IMR-90 (cell line): ENCODE measurements at regions not wholly inside any gene's neighbourhood (a gene's known extent, or its start where the extent isn't known, plus 50 kb on each side); places are given as distances from the start of the nearest gene placed in this dataset.

Experiments used
- ATAC-seq: fragments of 200-7000 bp; cut with Tn5 transposase; 2 replicates; pipeline ENCODE4 v1.9.1; 2020; ENCODE audit warnings: low read depth, mild to moderate bottlenecking, moderate library complexity
- BruUV-seq: library from RNA; stranded (reverse); fragments of 400-500 nt; replicated peaks from 2 replicates; lab custom pipeline; 2021; lab: Mats Ljungman, UMichigan
- CTCF ChIA-PET: fragments of 300-600 bp; formaldehyde crosslinking; extraction: SDS; loops from one replicate; lab custom pipeline; 2021; ENCODE audit warnings: antibody characterized with exemption; lab: Yijun Ruan, JAX
- POLR2A ChIA-PET: fragments of 300-600 bp; sonication (Branson Sonifier 250); formaldehyde crosslinking; loops from one replicate; lab custom pipeline; 2022; ENCODE audit warnings: antibody characterized with exemption; ENCODE audit not compliant: unreplicated experiment; lab: Charles Lee
- DNase-seq: peaks from one replicate; pipeline ENCODE4 v3.0.0; 2013
- H2AFZ ChIP-seq: replicated peaks from 2 replicates; pipeline ENCODE3; 2013; ENCODE audit warnings: low read length, mild to moderate bottlenecking; ENCODE audit not compliant: poor library complexity
- H2AK5ac ChIP-seq: 2 replicates; pipeline ENCODE4 v1.6.1; 2013; ENCODE audit warnings: low read depth, low read length, inconsistent platforms
- H2AK9ac ChIP-seq: replicated peaks from 2 replicates; pipeline ENCODE3; 2013; ENCODE audit warnings: mild to moderate bottlenecking, low read depth, low read length, moderate library complexity; ENCODE audit not compliant: poor library complexity
- H2BK120ac ChIP-seq: 2 replicates; pipeline ENCODE4 v1.6.1; 2013; ENCODE audit warnings: low read depth, low read length, inconsistent platforms
- H2BK15ac ChIP-seq: 3 replicates; pipeline ENCODE4 v1.6.1; 2013; ENCODE audit warnings: low read depth, low read length, inconsistent platforms
- H2BK20ac ChIP-seq: 2 replicates; pipeline ENCODE4 v1.6.1; 2013; ENCODE audit warnings: low read depth, mild to moderate bottlenecking, inconsistent platforms, low read length, moderate library complexity
- H2BK5ac ChIP-seq: 2 replicates; pipeline ENCODE4 v1.6.1; 2013; ENCODE audit warnings: mild to moderate bottlenecking, low read depth, low read length, inconsistent platforms; ENCODE audit not compliant: poor library complexity, severe bottlenecking
- H3K14ac ChIP-seq: replicated peaks from 2 replicates; pipeline ENCODE4 v1.6.1; 2013; ENCODE audit warnings: low read depth, low read length, inconsistent platforms
- H3K18ac ChIP-seq: 2 replicates; pipeline ENCODE4 v1.6.1; 2013; ENCODE audit warnings: low read depth, low read length, control low read depth
- H3K23ac ChIP-seq: 2 replicates; pipeline ENCODE4 v1.6.1; 2013; ENCODE audit warnings: low read depth, low read length, inconsistent platforms
- H3K27ac ChIP-seq: 2 replicates; pipeline ENCODE4 v1.5.1; 2013; ENCODE audit warnings: mild to moderate bottlenecking, control low read depth, low read length; ENCODE audit not compliant: insufficient read depth
- H3K27me3 ChIP-seq: 2 replicates; pipeline ENCODE4 v1.6.1; 2013; ENCODE audit warnings: low read length; ENCODE audit not compliant: control insufficient read depth, insufficient read depth
- H3K36me3 ChIP-seq: 2 replicates; pipeline ENCODE4 v1.6.1; 2013; ENCODE audit warnings: low read length, mixed read lengths; ENCODE audit not compliant: control insufficient read depth, insufficient read depth
- H3K4ac ChIP-seq: 2 replicates; pipeline ENCODE4 v1.6.1; 2013; ENCODE audit warnings: low read depth, low read length, inconsistent platforms
- H3K4me1 ChIP-seq: 2 replicates; pipeline ENCODE4 v1.6.1; 2013; ENCODE audit warnings: low read length, mixed read lengths; ENCODE audit not compliant: control insufficient read depth, insufficient read depth
- H3K4me2 ChIP-seq: 2 replicates; pipeline ENCODE4 v1.6.1; 2013; ENCODE audit warnings: low read depth, mild to moderate bottlenecking, control low read depth, low read length, moderate library complexity
- H3K4me3 ChIP-seq: 2 replicates; pipeline ENCODE4 v1.5.1; 2013; ENCODE audit warnings: low read depth, mild to moderate bottlenecking, control low read depth, low read length, moderate library complexity; ENCODE audit not compliant: insufficient read depth
- H3K56ac ChIP-seq: 2 replicates; pipeline ENCODE4 v1.6.1; 2013; ENCODE audit warnings: low read length, inconsistent platforms; ENCODE audit not compliant: insufficient read depth; ENCODE audit errors: extremely low read depth
- H3K79me1 ChIP-seq, 2 experiments: 2 replicates each; pipeline ENCODE4 v1.6.1; 2013; ENCODE audit warnings: low read length in 2 of 2, inconsistent platforms in 1 of 2, low read depth in 1 of 2
- H3K9ac ChIP-seq: 2 replicates; pipeline ENCODE4 v1.6.1; 2013; ENCODE audit warnings: low read depth, low read length, control low read depth
- H3K9me1 ChIP-seq: 2 replicates; pipeline ENCODE4 v1.6.1; 2013; ENCODE audit warnings: low read length, inconsistent platforms; ENCODE audit not compliant: insufficient read depth
- H3K9me3 ChIP-seq: 2 replicates; pipeline ENCODE4 v1.6.1; 2013; ENCODE audit warnings: low read length; ENCODE audit not compliant: control insufficient read depth, insufficient read depth
- H4K20me1 ChIP-seq: 2 replicates; pipeline ENCODE4 v1.6.1; 2013; ENCODE audit warnings: low read length, inconsistent platforms; ENCODE audit not compliant: insufficient read depth
- H4K5ac ChIP-seq: 2 replicates; pipeline ENCODE4 v1.6.1; 2013; ENCODE audit warnings: mild to moderate bottlenecking, low read depth, low read length, control low read depth
- H4K8ac ChIP-seq, 2 experiments: 2 replicates each; pipeline ENCODE4 v1.6.1; 2013; ENCODE audit warnings: low read depth in 2 of 2, low read length in 2 of 2, control low read depth in 1 of 2, inconsistent platforms in 1 of 2
- H4K91ac ChIP-seq: 2 replicates; pipeline ENCODE4 v1.6.1; 2013; ENCODE audit warnings: low read depth, low read length, inconsistent platforms; ENCODE audit not compliant: insufficient read depth
- BHLHE40 ChIP-seq: fragments of 150-350 bp; IDR thresholded peaks from 2 replicates; pipeline ENCODE4 v1.6.1; 2016; ENCODE audit warnings: mild to moderate bottlenecking, low read depth, low read length
- CEBPB ChIP-seq: IDR thresholded peaks from 2 replicates; pipeline ENCODE4 v1.6.1; 2012; ENCODE audit warnings: low read depth, low read length, improper control_type of control experiment
- CHD1 ChIP-seq: IDR thresholded peaks from 2 replicates; pipeline ENCODE4 v1.6.1; 2012; ENCODE audit warnings: low read depth, low read length, improper control_type of control experiment
- ELK1 ChIP-seq: fragments of 150-350 bp; IDR thresholded peaks from 2 replicates; pipeline ENCODE4 v1.6.1; 2016; ENCODE audit warnings: low read depth, mild to moderate bottlenecking, low read length, moderate library complexity, borderline replicate concordance
- FOS ChIP-seq: fragments of 150-350 bp; IDR thresholded peaks from 2 replicates; pipeline ENCODE4 v1.6.1; 2016; ENCODE audit warnings: low read depth, low read length
- MAFK ChIP-seq: IDR thresholded peaks from 2 replicates; pipeline ENCODE4 v1.6.1; 2012; ENCODE audit warnings: low read depth, low read length, improper control_type of control experiment
- MAZ ChIP-seq: IDR thresholded peaks from 2 replicates; pipeline ENCODE4 v1.6.1; 2012; ENCODE audit warnings: low read depth, mild to moderate bottlenecking, low read length, improper control_type of control experiment, moderate library complexity, borderline replicate concordance
- MXI1 ChIP-seq: IDR thresholded peaks from 2 replicates; pipeline ENCODE4 v1.6.1; 2012; ENCODE audit warnings: low read depth, mild to moderate bottlenecking, low read length, moderate library complexity, borderline replicate concordance
- NFE2L2 ChIP-seq: fragments of 150-350 bp; IDR thresholded peaks from 2 replicates; pipeline ENCODE4 v1.6.1; 2016; ENCODE audit warnings: low read depth, mild to moderate bottlenecking, low read length
- POLR2A ChIP-seq: IDR thresholded peaks from 2 replicates; pipeline ENCODE4 v1.6.1; 2012; ENCODE audit warnings: mild to moderate bottlenecking, low read depth, low read length
- RAD21 ChIP-seq: IDR thresholded peaks from 2 replicates; pipeline ENCODE4 v1.6.1; 2012; ENCODE audit warnings: low read length, improper control_type of control experiment
- RCOR1 ChIP-seq: IDR thresholded peaks from 2 replicates; pipeline ENCODE4 v1.6.1; 2012; ENCODE audit warnings: mild to moderate bottlenecking, low read length, improper control_type of control experiment; ENCODE audit not compliant: insufficient replicate concordance
- RFX5 ChIP-seq: IDR thresholded peaks from 2 replicates; pipeline ENCODE4 v1.8.0; 2012; ENCODE audit warnings: low read depth, mild to moderate bottlenecking, low read length, moderate library complexity
- SMC3 ChIP-seq: fragments of 150-350 bp; IDR thresholded peaks from 2 replicates; pipeline ENCODE4 v1.6.1; 2016; ENCODE audit warnings: low read depth, mild to moderate bottlenecking, antibody characterized with exemption, low read length, moderate library complexity
- dilution Hi-C: fragments of 300-500 bp; cut with HindIII; formaldehyde crosslinking; loops from one replicate; pipeline ENCODE4 v1.14.3; 2018; ENCODE audit warnings: low sequenced_read_pairs; ENCODE audit not compliant: unreplicated experiment
- in situ Hi-C: fragments of 300-500 bp; cut with MboI; formaldehyde crosslinking; loops from 3 replicates; pipeline ENCODE4 v1.14.3; 2019; ENCODE audit warnings: low sequenced_read_pairs, inconsistent platforms, mixed read lengths
- intact Hi-C: fragments of 100-400 bp; cut with micrococcal nuclease; formaldehyde crosslinking; loops from 2 replicates; pipeline ENCODE4 v1.10.0; 2022
- TF ChIP-seq, protein P1 (sequence below): conservative IDR thresholded peaks from 2 replicates; pipeline ENCODE4 v1.5.1; 2012; ENCODE audit warnings: mild to moderate bottlenecking, low read depth, low read length, improper control_type of control experiment
- TF ChIP-seq, protein P2 (sequence below): fragments of 150-350 bp; IDR thresholded peaks from 2 replicates; pipeline ENCODE4 v1.6.1; 2017; ENCODE audit warnings: mild to moderate bottlenecking, antibody characterized with exemption, low read length, low read depth

- Histone ChIP-seq H3K4me1 (peaks cover 1% of the 10 kb centered on the region; the same call in 1 of the 2 replicates), H4K20me1 (no peaks in the 10 kb centered on the region), H3K14ac (no peak overlapping the region), H3K4ac (no peak overlapping the region), H2AK5ac (no peak overlapping the region), H2BK5ac (no peak overlapping the region), H3K9ac (no peak overlapping the region), H3K27ac (no peak overlapping the region), H2BK20ac (no peak overlapping the region), H4K5ac (no peak overlapping the region), H2BK15ac (no peak overlapping the region), H2BK120ac (no peak overlapping the region), H4K91ac (no peak overlapping the region), H3K9me3 (no peaks in the 10 kb centered on the region), H3K56ac (no peak overlapping the region), H3K79me1 (no peaks in the 10 kb centered on the region), H2AFZ (no peak overlapping the region), H3K9me1 (no peaks in the 10 kb centered on the region), H3K18ac (peak overlapping the region; percentile 5), H3K4me3 (no peak overlapping the region), H3K27me3 (no peaks in the 10 kb centered on the region), H3K4me2 (no peak overlapping the region; the same call in none of the 2 replicates), H2AK9ac (no peak overlapping the region), H4K8ac (no peak overlapping the region), H3K36me3 (no peaks in the 10 kb centered on the region), H3K23ac (no peak overlapping the region)
- DNase-seq (no peak), ATAC-seq (no peak)
- in situ Hi-C loops: no loop called here
- POLR2A ChIA-PET: no interaction called here
- dilution Hi-C loops: no loop called here
- intact Hi-C loops: no loop called here
- CTCF ChIA-PET: no interaction called here
- TF ChIP-seq POLR2A (no peak), RCOR1 (no peak), RFX5 (no peak), CEBPB (no peak), RAD21 (no peak), FOS (no peak), NFE2L2 (no peak), MAZ (no peak), MXI1 (no peak), ELK1 (no peak), MAFK (no peak), CHD1 (no peak), BHLHE40 (no peak), SMC3 (no peak)
- TF ChIP-seq, protein P1, sequence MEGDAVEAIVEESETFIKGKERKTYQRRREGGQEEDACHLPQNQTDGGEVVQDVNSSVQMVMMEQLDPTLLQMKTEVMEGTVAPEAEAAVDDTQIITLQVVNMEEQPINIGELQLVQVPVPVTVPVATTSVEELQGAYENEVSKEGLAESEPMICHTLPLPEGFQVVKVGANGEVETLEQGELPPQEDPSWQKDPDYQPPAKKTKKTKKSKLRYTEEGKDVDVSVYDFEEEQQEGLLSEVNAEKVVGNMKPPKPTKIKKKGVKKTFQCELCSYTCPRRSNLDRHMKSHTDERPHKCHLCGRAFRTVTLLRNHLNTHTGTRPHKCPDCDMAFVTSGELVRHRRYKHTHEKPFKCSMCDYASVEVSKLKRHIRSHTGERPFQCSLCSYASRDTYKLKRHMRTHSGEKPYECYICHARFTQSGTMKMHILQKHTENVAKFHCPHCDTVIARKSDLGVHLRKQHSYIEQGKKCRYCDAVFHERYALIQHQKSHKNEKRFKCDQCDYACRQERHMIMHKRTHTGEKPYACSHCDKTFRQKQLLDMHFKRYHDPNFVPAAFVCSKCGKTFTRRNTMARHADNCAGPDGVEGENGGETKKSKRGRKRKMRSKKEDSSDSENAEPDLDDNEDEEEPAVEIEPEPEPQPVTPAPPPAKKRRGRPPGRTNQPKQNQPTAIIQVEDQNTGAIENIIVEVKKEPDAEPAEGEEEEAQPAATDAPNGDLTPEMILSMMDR: no peak
- TF ChIP-seq, protein P2, sequence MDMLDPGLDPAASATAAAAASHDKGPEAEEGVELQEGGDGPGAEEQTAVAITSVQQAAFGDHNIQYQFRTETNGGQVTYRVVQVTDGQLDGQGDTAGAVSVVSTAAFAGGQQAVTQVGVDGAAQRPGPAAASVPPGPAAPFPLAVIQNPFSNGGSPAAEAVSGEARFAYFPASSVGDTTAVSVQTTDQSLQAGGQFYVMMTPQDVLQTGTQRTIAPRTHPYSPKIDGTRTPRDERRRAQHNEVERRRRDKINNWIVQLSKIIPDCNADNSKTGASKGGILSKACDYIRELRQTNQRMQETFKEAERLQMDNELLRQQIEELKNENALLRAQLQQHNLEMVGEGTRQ: no peak
- no TSS peak for BruUV-seq
These were observed 351.9 kb downstream of the COL12A1 start for GRCh38 chr6:74853991-74854390.
